GM10847 (cell line): ENCODE measurements at regions not wholly inside any gene's neighbourhood (a gene's known extent, or its start where the extent isn't known, plus 50 kb on each side); places are given as distances from the start of the nearest gene placed in this dataset.

Experiments used
- POLR2A ChIP-seq: IDR thresholded peaks from 2 replicates; pipeline ENCODE4 v1.6.1; 2011; ENCODE audit not compliant: insufficient read length; ENCODE audit errors: extremely low read depth

GRCh38 chr6:27755768-27756167, 156.4 kb downstream of the OR2B2 start:
- TF ChIP-seq POLR2A, result no peak

- no peak for TF ChIP-seq POLR2A
Observed at GRCh38 chr6:27754408-27754782, 157.8 kb downstream of the OR2B2 start.

GRCh38 chr6:27753668-27754407, 158.4 kb downstream of the OR2B2 start:
- peak; percentile 14 for TF ChIP-seq POLR2A

DNA sequence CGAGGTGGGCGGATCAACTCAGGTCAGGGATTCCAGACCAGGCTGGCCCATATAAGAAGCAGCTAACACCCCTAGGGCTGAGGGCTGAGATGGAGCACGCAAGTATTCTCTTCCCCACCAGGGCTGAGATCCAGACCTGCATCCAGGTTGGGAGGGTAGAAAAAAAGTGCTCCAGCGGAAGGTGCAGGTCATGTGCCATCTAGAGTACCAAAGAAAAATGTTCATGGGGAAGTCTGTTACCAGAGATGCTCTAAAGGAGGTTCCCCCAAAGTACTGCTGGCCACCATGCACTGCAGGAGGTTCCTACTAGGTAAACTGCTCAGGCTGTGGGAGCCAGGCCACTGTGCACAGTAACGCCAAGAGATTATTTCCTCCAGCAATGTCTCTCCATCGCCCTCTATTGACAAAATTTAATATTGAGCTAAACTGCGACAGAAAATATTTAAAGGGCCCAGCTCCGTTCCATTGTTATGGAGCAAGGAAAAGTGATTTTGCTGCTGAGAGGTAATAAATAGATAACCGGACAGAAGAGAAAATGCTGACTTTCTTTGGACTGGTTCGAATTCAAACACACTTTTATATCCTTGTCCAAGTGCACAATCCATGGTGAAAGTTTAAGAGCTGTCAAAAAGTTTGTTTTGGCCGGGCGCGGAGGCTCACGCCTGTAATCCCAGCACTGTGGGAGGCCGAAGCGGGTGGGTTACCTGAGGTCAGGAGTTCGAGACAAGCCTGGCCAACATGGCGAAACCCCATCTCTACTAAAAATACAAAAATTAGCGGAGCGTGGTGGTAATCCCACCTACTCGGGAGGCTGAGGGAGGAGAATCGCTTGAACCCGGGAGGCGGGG, 159.9 kb downstream of the OR2B2 start:
- TF ChIP-seq POLR2A, result no peak

GRCh38 chr6:27748661-27749060, 163.5 kb downstream of the OR2B2 start:
- TF ChIP-seq POLR2A, result no peak

GRCh38 chr6:27747637-27748036, 164.6 kb downstream of the OR2B2 start:
- TF ChIP-seq POLR2A, result no peak

- TF ChIP-seq POLR2A, result no peak
Observed at GRCh38 chr6:27743787-27744186, 168.4 kb downstream of the OR2B2 start.

DNA sequence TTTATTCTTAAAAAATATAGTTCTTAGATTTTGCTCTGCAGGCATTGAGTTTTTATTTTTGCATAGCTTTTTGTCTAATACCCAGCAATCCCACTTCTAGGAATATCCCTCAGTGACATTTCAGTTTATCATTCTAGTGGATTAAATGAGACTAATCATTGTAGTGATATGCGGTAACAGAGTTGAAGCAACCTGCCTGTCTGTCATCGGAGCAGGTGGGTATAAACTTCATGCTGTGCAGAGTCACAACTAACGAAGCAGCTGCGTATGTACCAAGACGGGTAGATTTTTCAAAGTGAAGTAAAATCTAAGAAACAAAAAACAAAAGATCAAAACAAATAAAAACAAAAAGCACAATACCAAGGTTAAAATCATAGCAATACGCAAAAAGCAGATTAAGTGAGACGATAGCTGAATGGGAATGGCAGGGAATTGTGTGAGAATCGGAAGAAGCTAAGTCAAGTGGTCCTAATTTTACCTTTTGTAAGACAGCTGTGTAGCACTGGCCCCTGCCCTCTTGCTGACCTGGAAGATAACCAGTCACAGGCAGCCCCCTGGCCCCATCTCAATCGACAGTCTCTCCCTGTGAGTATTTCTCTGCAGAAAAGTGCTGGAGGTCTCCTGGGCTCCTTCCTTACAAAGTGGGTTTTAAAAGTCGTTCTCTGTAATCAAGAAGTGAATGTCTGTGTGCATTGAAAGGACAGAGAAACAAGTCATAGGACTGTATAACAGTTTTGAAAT, 169.2 kb downstream of the OR2B2 start:
- no peak for TF ChIP-seq POLR2A

GRCh38 chr6:27736686-27737085, 175.5 kb downstream of the OR2B2 start:
- TF ChIP-seq POLR2A, result no peak

DNA sequence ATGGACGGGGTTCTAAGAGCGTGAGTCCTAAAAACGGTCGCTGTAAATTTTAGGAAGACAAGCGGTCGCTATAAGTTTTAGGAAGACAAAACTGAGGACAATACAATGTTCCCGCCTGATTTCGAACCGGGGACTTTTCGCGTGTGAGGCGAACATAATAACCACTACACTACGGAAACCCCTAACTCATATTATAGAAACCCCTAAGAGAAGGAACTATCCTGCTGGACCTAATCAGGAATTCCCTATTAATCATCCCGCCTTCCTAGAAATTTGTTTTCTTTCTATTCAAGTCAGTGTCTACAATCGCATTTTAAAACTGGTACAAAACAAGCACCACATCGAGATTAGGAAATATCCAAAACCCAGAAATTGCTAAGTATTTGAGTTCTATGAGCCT, 183.8 kb downstream of the OR2B2 start:
- no peak for TF ChIP-seq POLR2A

GRCh38 chr6:27726619-27727023, 185.6 kb downstream of the OR2B2 start:
- no peak for TF ChIP-seq POLR2A

DNA sequence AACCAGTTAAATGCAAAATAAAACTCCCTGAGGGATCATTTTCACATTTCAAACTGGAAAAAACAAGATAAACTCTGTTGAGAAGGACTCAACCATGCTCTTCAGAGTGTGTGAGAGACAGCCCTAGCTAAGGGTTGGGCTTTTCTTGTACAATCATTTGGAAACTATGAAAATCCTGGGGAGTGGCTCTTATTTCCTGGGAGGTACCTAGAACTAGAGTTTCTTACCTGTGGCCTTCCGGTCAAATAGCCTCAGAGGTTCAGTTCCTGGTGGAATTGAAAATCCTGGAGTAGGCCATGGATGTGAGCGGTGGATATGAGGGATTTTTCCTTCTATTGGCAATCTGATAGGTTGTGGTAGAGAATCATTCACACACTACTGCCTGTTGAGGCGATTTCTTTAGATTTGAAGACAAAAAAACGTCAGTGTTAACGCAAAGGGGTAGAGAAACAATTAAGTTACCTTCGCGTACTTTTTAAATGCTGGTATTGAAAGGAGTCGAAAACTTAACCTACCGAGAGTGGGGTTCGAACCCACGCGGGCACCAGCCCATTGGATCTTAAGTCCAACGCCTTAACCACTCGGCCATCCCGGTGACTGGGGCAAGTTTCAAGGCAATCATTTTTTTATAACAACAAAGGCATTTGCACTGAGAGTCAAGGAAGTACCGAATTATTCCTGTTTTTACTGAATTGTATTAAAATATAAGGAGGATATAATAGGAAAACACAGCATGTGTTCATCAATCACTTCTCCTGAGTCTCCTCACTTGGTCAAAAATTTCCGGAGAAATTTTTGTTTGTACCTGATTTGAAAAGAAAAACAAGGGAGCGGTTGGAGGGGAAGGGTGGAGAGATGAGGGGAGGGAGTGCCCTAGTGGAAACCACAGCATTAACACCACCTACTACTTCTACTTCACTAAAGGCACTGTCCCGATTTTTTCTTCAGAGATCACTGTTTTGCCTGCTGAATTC, 191.3 kb downstream of the OR2B2 start:
- TF ChIP-seq POLR2A, result no peak

GRCh38 chr6:27706431-27706830, 205.8 kb downstream of the OR2B2 start:
- no peak for TF ChIP-seq POLR2A

- TF ChIP-seq POLR2A, result no peak
Observed at GRCh38 chr6:27700337-27700736, 211.9 kb downstream of the OR2B2 start.

DNA sequence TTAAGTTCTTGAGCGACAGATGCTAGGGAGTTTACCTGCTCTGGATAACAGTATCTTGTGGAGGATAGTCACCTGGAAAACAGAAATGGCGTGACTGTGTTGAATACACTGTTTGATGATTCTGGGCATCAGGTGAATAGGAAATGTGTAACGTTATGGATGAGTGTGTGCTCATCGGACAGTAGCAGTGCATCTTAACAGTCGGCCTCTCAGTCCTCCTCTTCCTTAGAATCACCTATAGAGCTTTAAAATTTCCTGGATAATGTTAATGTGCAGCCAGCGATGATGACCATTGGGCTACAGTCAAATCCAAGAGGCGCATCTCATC, 217.7 kb downstream of the OR2B2 start:
- TF ChIP-seq POLR2A, result no peak
